Neural progenitor cell (in vitro differentiated cells): ENCODE measurements at regions not wholly inside any gene's neighbourhood (a gene's known extent, or its start where the extent isn't known, plus 50 kb on each side); places are given as distances from the start of the nearest gene placed in this dataset.

ENCODE experiments used
- DNase-seq: peaks from one replicate; pipeline ENCODE4 v3.0.0-alpha.2; 2016; ENCODE audit warnings: low spot score
- H2AFZ ChIP-seq: fragments of 200-600 bp; sonication (generic); replicated peaks from 2 replicates; pipeline ENCODE4 v1.6.1; 2016; ENCODE audit warnings: antibody characterized with exemption
- H3F3A ChIP-seq: fragments of 200-600 bp; sonication (generic); 2 replicates; pipeline ENCODE4 v1.6.1; 2016; ENCODE audit warnings: antibody characterized with exemption, low read depth
- H3K27ac ChIP-seq: fragments of 200-600 bp; sonication (generic); 2 replicates; pipeline ENCODE4 v1.5.1; 2016; ENCODE audit warnings: mild to moderate bottlenecking
- H3K27me3 ChIP-seq: fragments of 200-600 bp; sonication (generic); 2 replicates; pipeline ENCODE4 v1.6.1; 2016; ENCODE audit warnings: mild to moderate bottlenecking, moderate library complexity
- H3K36me3 ChIP-seq: fragments of 200-600 bp; sonication (generic); 2 replicates; pipeline ENCODE4 v1.5.1; 2016
- H3K4me1 ChIP-seq: fragments of 200-600 bp; sonication (generic); 2 replicates; pipeline ENCODE4 v1.6.1; 2016; ENCODE audit warnings: mixed run types
- H3K4me2 ChIP-seq: fragments of 200-600 bp; sonication (generic); 2 replicates; pipeline ENCODE4 v1.6.1; 2016
- H3K4me3 ChIP-seq: fragments of 200-600 bp; sonication (generic); 2 replicates; pipeline ENCODE4 v1.5.1; 2016
- H3K79me2 ChIP-seq: fragments of 200-600 bp; sonication (generic); 2 replicates; pipeline ENCODE4 v1.6.1; 2016; ENCODE audit warnings: low read depth
- H3K9ac ChIP-seq: fragments of 200-600 bp; sonication (generic); 2 replicates; pipeline ENCODE4 v1.6.1; 2016
- H3K9me3 ChIP-seq: fragments of 200-600 bp; sonication (generic); 2 replicates; pipeline ENCODE4 v1.5.1; 2016; ENCODE audit warnings: low read depth
- H4K20me1 ChIP-seq: fragments of 200-600 bp; sonication (generic); 2 replicates; pipeline ENCODE4 v1.6.1; 2016; ENCODE audit warnings: low read depth
- H3K27ac Mint-ChIP-seq: 3 replicates; pipeline ENCODE4 v1.8.0; 2021; ENCODE audit warnings: mixed read lengths
- H3K27me3 Mint-ChIP-seq: 2 replicates; pipeline ENCODE4 v1.8.0; 2022; ENCODE audit warnings: low read depth, mild to moderate bottlenecking, inconsistent platforms, moderate library complexity, mixed read lengths; ENCODE audit not compliant: insufficient read depth
- H3K36me3 Mint-ChIP-seq: 3 replicates; pipeline ENCODE4 v1.8.0; 2021; ENCODE audit warnings: mixed read lengths
- H3K4me1 Mint-ChIP-seq: 3 replicates; pipeline ENCODE4 v1.8.0; 2021; ENCODE audit warnings: mixed read lengths
- H3K4me3 Mint-ChIP-seq: 3 replicates; pipeline ENCODE4 v1.8.0; 2021; ENCODE audit warnings: mild to moderate bottlenecking, moderate library complexity, mixed read lengths
- H3K9me3 Mint-ChIP-seq: 3 replicates; pipeline ENCODE4 v1.8.0; 2020; ENCODE audit warnings: mixed read lengths
- CTCF ChIP-seq: fragments of 200-600 bp; sonication (generic); IDR thresholded peaks from 2 replicates; pipeline ENCODE4 v1.5.1; 2017; ENCODE audit warnings: antibody characterized with exemption, mild to moderate bottlenecking
- EZH2 ChIP-seq: fragments of 200-600 bp; sonication (generic); IDR thresholded peaks from 2 replicates; pipeline ENCODE4 v1.6.1; 2017; ENCODE audit warnings: antibody characterized with exemption, mild to moderate bottlenecking, moderate library complexity
- EZH2phosphoT487 ChIP-seq: fragments of 200-600 bp; sonication (generic); IDR thresholded peaks from 2 replicates; pipeline ENCODE4 v1.6.1; 2017; ENCODE audit warnings: antibody characterized with exemption

DNA sequence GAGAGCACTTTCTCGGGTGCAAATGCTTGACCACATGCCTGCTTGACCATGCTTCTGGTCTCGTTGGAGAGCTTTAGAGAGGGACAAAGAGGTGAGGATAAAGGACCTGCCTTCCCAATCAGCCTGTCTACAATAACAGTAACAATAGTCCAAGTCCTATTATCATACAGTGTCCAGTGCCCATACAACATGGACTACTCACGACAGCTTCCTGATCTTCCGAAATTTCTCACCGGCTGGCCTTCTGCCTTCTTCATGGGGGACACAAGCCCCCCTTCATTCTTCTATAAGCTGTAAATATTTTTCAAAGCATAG, 329.0 kb downstream of the PAX3 start:
- Histone ChIP-seq H3K9ac (no peak overlapping the region), H3K27ac (no peak overlapping the region), H3K4me3 (no peak overlapping the region), H3F3A (no peaks in the 10 kb centered on the region), H3K27me3 (no peaks in the 10 kb centered on the region), H3K4me1 (peaks cover 26% of the 10 kb centered on the region), H4K20me1 (no peaks in the 10 kb centered on the region), H3K36me3 (no peaks in the 10 kb centered on the region), H3K4me2 (peak overlapping the region; percentile 14), H3K9me3 (no peaks in the 10 kb centered on the region), H3K79me2 (no peaks in the 10 kb centered on the region), H2AFZ (peak overlapping the region; percentile 32)
- H3K27ac Mint-ChIP-seq, result no peak overlapping the region
- no peak for DNase-seq
- no peaks in the 10 kb centered on the region for H3K27me3 Mint-ChIP-seq
- no peak overlapping the region for H3K4me3 Mint-ChIP-seq
- H3K36me3 Mint-ChIP-seq, result no peaks in the 10 kb centered on the region
- H3K4me1 Mint-ChIP-seq, result peaks cover 22% of the 10 kb centered on the region
- TF ChIP-seq EZH2 (no peak), CTCF (no peak), EZH2phosphoT487 (no peak)
- H3K9me3 Mint-ChIP-seq, result no peaks in the 10 kb centered on the region

DNA sequence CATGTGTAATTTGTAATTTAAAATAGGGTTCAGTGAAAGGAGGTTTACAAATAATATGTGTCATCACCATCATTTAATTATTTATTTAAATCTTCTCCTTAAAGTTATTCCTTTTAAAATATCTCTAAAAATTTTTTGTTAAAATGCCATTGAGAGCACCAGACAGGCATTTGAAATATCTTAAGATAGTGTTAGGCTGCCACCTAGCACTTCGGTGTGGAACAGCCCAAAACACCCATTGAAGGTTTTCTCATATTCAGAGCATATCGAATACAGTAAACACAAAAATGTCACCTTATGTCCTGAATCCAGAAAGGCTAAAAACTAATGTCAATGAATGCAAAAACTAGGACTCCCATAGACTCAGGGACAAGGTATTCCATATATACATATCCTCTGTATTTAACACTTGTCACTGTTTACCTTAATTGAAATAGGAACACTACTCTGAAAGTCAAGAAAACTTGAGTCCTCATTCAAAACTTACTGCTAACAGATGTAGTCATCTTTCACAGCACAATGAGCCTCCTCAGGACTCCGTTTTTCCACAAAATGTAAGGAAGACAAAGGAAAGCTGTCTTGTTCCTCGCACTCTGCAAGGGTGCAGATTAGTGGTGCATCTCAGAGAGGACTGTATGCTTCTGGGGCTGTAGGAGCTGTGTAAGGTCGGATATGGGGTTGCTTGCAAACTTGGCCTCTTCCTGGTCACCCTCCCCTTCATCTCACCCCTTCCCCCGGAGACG, 329.5 kb downstream of the PAX3 start:
- Mint-ChIP-seq H3K27ac (no peak overlapping the region), H3K4me1 (peaks cover 20% of the 10 kb centered on the region), H3K27me3 (no peaks in the 10 kb centered on the region), H3K9me3 (no peaks in the 10 kb centered on the region), H3K36me3 (no peaks in the 10 kb centered on the region), H3K4me3 (no peak overlapping the region)
- TF ChIP-seq CTCF, result peak; percentile 87
- no peak for TF ChIP-seq EZH2
- TF ChIP-seq EZH2phosphoT487, result no peak
- Histone ChIP-seq H3K4me3 (no peak overlapping the region), H3K27ac (no peak overlapping the region), H3K36me3 (no peaks in the 10 kb centered on the region), H3K9me3 (no peaks in the 10 kb centered on the region), H3K4me1 (peaks cover 26% of the 10 kb centered on the region), H4K20me1 (no peaks in the 10 kb centered on the region), H3K27me3 (no peaks in the 10 kb centered on the region), H2AFZ (peak overlapping the region; percentile 32), H3K4me2 (peak overlapping the region; percentile 14), H3K79me2 (no peaks in the 10 kb centered on the region), H3F3A (no peaks in the 10 kb centered on the region), H3K9ac (no peak overlapping the region)
- peak; percentile 67 for DNase-seq

DNA sequence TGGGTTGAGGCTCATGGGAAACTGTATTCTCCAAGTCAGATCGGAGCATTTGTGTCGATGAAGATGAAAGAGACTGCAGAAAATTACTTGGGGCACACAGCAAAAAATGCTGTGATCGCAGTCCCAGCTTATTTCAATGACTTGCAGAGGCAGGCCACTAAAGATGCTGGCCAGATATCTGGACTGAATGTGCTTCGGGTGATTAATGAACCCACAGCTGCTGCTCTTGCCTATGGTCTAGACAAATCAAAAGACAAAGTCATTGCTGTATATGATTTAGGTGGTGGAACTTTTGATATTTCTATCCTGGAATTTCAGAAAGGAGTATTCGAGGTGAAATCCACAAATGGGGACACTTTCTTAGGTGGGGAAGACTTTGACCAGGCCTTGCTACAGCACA, 336.6 kb downstream of the PAX3 start:
- no peak overlapping the region for H3K4me3 ChIP-seq
- no peak for DNase-seq
- Mint-ChIP-seq H3K9me3 (no peaks in the 10 kb centered on the region), H3K27me3 (no peaks in the 10 kb centered on the region), H3K27ac (no peak overlapping the region), H3K36me3 (no peaks in the 10 kb centered on the region), H3K4me1 (peaks cover 12% of the 10 kb centered on the region), H3K4me3 (no peak overlapping the region)
- no peak for TF ChIP-seq EZH2phosphoT487
- TF ChIP-seq EZH2, result no peak
- TF ChIP-seq CTCF, result no peak
- no peaks in the 10 kb centered on the region for H3K36me3 ChIP-seq
- no peak overlapping the region for H2AFZ ChIP-seq
- no peak overlapping the region for H3K27ac ChIP-seq
- H3K4me2 ChIP-seq, result no peak overlapping the region
- no peak overlapping the region for H3K9ac ChIP-seq
- H3K4me1 ChIP-seq, result peaks cover 4% of the 10 kb centered on the region
- no peaks in the 10 kb centered on the region for H3K27me3 ChIP-seq
- H3K79me2 ChIP-seq, result no peaks in the 10 kb centered on the region
- H3F3A ChIP-seq, result no peaks in the 10 kb centered on the region
- no peaks in the 10 kb centered on the region for H3K9me3 ChIP-seq
- H4K20me1 ChIP-seq, result no peaks in the 10 kb centered on the region
